DMS79 treated with DMSO at 0.1 percent for 48 hours (cell line): ENCODE measurements at regions not wholly inside any gene's neighbourhood (a gene's known extent, or its start where the extent isn't known, plus 50 kb on each side); places are given as distances from the start of the nearest gene placed in this dataset.

ENCODE experiments used
- DNase-seq: peaks from one replicate; lab custom pipeline; 2025; lab: John Stamatoyannopoulos, UW

DNA sequence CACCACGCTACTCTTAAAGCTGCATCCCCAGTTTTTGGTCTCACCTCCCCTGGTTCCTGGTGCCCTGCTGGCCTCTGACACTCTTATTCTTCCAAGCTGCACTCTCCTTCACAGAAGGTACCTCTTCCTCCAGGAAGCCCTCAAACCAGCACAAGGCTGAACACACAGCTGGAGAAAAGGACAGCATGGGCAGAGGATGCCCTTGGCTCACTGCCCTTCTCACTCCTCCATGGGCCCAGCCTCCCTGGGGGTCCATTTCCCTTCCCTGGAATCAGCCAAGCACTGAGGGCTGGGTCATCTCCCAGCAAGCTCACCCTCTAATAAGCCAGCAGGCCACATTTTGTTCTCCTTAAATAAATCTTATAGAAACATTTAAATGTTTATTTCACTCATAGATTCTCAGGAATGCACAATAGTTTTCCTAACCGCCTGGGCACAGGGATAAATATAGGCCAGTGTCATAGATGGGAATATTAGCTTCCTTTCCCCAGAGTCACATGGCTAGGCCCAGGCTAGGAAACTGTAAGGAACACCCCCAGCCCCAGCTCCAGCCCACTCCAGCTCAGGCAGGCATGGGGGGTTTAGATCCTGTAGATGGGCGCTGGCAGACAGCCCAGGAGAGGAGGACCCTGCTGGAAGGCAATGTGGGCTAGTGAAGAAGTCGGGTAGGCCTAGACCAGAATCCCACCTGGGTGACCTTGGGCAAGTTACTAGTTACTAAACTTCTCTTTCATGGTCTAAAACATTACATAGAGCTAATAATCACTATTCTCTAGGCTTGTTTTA is 51.5 kb downstream of the IRAG1 start:
- DNase-seq: no peak

DNA sequence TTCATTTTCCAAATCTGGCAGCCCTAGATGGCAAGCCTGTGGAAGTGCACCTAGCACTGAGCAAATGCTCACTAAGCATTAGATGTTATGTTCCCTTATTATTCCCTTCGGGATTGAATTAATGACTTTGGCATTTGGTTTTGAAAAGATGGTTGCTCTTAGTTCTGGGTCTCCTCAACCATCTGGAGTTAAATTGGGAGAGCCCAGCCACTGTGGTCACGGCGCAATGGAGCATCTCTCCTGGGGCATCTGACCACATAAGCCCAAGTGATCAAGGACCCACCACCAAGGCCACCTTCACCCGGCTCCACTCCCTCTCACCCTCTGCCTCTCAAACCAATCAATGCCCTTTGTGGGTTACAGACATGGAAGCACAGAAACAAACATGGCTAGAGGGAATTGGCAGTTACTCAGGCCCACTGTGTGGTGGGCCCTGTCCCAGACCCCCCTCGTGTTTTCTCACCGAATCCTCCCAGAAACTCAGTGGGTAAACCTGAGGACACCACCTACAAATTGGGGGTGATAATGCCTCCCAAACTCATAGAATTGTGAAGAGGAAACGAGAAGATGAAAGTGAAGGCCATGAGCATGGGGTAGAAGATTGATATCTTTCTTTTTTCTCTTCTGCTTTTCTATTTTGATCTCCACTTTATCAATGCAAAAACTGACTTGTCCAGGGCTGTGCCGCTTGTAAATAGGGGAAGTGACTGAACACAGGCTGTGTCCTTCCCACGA is 52.2 kb downstream of the IRAG1 start:
- no peak for DNase-seq

DNA sequence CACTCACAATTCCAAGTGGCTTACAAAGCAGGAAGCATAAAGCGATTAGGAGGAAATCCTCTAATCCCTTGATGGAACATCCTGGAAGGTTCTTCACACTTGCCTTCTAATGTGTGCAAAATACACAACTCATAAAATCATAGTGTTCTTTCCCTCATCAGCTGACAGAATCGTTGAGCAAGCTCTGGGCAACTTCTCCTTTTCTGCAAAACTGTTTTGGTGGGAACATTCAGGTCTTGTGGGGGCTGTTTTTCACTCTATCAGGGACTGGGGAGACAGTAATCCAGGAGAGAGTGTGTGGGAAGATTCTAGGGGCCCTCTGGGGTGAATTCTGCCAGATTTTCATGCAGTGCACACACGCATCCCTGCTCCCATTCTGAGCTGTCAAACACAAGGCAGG is 53.2 kb downstream of the IRAG1 start:
- no peak for DNase-seq

DNA sequence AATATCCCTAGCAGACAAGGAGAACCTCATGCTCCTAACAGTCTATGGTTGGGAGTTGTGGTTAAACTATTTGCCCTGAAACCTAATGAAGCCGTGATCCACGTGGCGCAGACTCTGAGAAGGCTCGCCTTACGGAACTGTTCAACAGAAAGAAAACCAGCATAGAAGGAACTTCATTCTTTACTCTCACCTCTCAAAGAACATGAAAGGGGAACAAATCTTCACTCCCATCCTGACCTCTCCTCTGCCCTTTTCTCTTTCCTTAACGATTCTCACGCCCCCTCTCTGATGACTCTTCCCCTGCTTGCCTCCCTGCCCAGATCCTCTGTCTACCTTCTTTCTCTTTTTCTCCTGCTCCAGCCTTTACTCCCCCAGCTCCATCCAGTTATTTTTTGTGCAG is 54.2 kb downstream of the IRAG1 start:
- no peak for DNase-seq

DNA sequence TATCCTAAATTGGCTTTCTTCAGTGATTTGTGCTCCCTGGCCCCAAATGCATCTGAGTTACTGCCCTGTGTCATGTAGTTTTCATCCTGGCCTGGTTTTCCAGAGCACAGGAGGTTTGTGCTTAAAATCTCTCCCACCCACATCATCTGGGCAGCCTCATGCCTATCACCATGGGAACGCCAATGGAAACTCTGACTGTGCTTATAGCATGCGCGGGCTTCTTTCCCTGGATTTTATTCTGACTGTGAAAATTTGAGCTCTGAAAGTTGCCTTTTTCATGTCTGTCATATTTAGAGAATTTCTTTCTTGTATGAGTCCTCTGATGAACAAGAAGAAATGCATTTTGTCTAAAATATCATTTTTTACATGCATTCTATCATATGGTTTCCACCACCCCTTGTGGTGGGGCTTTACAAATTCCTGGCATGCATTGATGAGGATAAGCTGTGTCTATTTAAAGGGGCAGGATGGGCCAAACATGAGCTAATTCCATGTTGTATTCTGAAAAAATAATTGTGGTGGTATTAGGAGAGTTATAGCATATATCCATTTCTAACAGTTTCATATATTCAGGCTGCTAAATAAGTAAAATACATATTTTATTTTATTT is 55.1 kb downstream of the IRAG1 start:
- DNase-seq: no peak

DNA sequence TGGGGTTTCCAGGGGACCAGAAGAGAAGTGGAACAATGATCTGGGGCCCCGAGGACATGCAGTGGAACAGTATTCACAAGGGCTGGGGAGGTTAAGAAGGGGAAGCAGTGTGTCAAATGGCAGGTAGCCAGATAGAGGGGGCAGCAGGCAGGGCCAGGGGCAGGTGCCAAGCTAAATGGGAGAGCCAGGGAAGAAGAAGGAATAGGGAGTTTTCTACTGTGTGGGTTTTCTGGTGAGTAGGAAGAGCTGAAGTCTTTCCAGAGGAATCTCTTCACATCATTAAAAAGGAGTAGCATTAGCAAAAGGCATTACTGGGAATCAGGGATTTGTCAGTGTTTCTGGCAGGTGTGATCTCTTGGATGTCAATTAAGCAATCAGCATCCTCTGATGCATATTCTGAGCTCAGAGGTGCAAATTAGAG is 55.8 kb downstream of the IRAG1 start:
- peak; percentile 35 for DNase-seq

DNA sequence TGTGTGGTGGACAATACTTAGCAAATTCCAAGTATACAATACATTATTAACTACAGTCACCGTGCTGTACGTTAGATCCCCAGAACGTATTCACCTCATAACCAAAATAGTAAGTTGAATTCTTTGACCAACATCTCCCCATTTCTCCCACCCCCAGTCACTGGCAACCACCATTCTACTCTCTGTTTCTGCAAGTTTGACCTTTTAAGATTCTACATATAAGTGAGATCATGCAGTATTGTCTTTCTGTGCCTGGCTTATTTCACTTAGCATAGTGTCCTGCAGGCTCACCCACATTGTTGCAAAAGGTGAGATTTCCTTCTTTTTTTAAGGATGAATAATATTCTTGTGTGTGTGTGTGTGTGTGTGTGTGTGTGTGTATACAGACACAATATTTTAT is 59.1 kb downstream of the IRAG1 start:
- no peak for DNase-seq

DNA sequence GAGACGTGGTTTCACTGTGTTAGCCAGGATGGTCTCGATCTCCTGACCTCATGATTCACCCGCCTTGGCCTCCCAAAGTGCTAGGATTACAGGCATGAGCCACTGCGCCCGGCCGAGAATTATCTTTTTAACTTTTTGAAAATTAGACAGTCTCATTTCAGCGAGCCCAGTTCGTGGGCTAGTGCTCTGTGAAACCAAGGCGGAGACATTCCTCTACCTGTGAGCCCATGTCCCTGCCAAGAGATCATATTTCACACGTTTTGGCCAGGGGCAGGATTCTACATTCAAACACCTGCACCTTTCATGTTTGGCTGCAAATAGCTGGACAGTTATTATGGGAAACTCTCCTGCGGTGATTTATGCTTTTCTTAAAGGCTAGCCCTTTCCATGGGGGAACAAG is 60.3 kb downstream of the IRAG1 start:
- DNase-seq: no peak

DNA sequence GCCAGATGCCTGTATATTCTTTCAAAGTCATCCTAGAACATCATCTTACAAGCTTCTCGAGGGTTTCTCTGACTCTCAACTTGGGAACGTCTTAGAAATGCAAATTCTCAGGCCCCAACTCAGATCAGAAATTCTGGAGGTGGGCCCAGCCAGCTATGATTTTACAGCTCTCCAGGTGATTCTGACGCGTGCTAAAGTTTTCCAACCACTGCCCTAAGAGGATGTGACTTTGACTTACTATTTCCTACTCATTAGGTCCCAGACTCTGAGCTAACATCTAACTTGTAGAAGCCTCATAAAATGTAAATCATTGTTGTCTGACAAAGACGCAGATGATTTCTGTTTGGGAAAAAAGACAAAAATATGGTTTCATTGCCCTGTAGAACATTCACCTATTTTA is 61.1 kb downstream of the IRAG1 start:
- DNase-seq: no peak

DNA sequence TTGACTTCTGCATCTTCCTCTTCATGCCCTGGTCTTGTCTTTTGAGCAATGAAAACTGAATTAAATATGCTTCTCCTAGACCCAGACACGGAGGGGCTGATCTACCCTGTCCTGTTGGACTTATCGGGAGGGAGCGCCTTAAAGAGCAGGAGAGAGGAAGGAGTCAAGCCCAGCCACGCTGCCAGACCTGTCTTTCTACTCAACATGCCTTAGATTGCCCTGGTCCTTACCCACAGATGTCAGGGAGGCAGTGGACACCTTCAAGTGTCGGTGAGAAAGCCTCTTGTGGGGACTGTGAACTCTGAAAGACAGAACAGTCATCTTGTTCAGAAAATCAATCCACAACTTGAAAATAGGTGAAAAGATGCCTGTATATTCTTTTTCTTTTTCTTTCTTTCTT is 61.8 kb downstream of the IRAG1 start:
- DNase-seq: no peak

DNA sequence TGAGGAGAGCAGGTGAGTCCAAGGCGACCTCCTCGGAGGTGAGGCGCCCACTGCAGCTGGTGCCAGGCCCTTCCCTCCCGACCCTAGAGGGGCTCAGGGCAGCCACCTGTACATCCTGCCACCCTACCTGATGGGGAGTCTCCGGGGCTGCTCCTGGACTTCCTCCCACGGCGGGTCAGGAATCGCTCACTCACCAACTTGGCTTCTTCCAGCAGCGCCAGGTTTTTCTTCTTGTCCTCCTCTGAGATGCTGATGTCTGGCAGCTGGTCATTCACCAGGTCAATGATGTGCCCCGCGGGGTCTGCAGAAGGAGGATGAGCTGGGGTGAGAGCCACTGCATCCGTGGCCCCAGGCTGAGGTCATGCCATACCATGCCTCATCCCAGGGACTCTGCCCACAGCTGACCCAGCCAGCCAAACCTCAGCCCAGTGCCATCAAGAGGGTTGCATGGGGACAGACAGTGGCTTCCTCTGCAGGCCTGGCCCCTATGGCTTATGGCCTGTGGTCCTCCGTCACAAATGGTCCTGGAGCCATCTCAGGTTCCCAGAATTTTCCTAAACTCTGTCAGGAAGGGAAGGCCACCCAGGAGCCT is 61.0 kb upstream of the LYVE1 start:
- DNase-seq: no peak

DNA sequence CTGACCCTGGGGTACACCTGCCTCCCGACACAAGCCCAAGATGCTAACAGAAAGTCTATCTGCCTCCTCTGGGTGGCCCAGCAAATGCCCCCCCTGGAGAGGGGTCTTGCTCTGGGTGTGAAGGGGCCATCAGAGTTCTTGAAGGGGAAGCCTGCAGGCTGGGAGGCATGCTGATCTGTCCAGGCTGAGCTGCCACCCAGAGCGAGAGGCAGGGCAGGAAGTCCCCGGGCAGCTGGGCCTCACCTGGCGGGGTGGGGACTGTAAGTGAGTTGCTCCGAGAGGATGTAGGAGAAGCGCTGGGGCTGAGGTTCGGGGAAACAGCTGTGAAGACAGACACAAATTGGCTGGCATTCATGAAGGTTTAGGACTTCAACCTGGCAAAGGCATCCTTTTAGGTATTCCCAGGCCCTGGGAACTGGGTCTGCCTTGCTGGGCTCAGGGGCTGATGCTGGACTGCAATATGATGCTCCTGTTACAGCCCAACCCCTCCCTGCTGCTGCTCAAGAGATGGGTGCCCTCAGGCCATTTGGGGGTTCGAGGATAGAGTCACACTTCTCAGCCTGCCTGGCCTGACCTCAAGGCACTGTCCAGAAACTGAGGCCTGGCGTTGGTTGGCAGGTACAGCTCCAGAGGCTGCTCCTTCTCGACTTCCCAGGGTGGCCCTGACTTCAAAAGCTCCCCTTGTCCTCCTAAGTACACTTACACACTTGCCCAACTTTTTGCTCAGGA is 60.2 kb upstream of the LYVE1 start:
- no peak for DNase-seq

DNA sequence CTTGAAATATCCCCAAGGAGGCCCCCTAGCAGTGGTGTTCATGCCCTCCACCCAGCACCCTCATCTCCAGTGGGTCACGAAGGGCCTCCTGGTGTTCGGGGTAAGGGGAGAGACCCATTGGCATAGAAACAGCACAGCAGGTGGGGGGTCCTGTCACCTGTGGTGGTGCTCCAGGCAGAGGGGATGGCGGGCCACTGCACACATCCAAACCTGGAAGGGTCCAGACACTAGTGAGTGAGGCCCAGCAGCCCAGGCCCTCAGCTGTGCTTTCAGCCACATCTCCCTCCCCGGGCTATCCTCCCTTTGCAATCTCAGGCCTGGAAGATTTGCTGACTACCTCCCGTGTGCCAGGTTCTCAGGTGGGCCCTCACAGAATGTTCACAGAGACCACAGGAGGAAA is 59.4 kb upstream of the LYVE1 start:
- DNase-seq: no peak

DNA sequence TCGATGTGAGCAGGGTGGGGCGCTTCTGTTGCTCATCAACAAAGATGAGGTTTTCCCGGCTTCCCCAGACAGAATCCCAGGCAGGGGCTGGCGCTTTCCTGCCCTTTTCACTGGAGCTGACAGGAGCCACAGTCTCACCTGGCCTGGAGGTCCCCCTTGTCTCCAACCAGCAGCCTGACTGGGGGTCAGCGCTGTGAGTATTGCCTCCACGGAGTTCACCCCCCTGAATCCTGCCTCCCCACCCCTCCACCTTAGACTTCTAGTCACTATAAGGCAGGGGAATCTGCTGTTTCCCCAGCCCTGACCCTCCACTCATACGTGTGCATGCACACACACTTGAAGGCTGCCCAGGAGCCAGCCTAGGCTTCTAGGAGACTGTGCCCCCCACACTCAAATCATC is 58.8 kb upstream of the LYVE1 start:
- DNase-seq: no peak

DNA sequence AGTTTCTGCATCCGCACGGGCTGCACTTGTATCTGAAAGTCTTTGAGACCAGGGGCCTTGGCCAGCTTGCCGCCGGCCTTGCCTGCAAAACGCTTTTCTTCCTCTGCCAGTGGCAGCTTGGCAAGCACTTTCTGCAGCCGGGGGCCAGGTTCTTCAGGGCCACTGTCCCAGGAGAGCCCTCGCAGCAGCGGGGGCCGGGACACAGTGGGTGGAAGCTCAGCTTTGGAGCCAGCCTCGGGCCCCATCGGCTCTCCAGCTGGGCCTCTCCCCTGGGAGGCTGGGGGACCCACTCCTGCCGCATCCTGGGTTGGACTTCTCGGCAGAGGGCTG is 57.5 kb upstream of the LYVE1 start:
- no peak for DNase-seq

DNA sequence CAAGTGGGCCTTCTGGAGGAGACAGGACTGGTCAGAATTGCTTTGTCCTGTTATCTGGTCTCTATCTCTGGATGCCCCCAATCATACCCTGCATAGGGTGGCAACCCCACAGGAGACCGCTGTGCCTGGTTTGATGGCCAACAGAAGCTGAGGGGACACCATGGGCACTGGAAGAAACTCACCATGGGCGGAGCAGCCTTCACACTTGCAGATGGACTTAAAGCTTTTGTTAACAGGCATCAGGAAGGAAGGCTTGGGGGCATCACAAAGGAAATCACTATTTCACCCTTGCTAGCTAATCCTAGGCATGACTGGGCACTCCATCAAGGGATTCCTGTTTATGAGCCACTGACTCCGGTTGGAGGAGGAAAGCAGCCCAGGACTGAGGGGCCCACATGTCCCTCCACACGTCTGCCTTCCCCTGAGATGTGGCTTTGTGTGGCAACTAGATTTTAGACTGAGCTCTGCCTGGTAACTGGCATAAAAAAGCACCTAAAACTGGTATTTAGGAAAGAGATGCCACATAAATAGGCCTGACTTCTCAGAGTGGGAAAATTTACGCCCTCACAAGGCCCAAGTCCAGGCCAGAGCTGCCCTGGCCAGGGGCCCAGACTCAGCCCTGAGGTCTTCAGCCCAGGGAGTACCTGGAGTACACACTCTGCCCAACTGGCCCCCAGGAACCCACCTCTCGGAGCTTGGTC is 57.0 kb upstream of the LYVE1 start:
- DNase-seq: no peak

DNA sequence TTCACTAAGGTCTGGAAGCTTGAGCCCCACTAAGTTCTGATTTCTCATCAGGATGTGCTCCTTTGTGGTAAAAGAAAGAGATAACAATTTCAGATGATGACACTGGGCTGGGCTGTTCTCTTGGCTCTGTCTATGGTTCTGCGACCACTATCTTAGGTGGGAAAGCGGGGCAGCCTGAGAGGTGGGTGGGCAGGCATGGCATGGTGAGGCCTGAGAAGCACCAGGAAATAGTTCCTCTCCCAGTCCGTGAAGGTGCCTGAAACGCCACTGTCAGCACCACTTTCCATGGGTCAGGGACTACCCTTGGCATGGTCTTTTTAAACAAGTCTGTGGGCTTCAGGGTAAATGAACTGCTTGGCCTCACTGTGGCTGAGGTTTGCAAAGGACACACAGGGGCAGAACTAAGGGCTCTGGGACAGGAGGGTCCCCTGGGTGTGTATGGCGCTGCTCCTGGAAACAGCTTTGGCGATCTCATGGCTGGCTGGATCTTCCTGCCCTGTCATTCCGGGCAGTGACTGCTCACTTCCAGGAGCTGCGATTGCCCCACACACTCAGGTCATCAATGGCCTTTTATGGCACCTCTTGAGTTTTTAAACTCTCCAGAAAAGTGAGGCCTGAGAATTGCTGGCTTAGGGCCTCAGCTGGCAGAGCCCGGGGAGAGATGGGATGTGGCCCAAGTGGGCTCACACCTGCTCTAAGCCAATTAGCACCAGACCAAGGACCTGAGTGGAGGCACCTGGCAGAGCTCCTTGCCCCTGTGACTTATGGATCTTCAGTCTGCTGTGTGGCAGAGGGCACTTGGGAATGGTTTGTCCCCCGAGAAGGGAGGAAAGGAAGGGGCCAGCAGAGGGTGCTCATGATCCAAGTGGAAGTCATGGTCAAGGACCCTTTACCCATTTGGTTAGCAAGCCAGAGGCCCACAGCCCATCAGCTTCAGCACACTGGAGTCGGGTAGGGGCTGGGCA is 55.6 kb upstream of the LYVE1 start:
- DNase-seq: peak; percentile 92

DNA sequence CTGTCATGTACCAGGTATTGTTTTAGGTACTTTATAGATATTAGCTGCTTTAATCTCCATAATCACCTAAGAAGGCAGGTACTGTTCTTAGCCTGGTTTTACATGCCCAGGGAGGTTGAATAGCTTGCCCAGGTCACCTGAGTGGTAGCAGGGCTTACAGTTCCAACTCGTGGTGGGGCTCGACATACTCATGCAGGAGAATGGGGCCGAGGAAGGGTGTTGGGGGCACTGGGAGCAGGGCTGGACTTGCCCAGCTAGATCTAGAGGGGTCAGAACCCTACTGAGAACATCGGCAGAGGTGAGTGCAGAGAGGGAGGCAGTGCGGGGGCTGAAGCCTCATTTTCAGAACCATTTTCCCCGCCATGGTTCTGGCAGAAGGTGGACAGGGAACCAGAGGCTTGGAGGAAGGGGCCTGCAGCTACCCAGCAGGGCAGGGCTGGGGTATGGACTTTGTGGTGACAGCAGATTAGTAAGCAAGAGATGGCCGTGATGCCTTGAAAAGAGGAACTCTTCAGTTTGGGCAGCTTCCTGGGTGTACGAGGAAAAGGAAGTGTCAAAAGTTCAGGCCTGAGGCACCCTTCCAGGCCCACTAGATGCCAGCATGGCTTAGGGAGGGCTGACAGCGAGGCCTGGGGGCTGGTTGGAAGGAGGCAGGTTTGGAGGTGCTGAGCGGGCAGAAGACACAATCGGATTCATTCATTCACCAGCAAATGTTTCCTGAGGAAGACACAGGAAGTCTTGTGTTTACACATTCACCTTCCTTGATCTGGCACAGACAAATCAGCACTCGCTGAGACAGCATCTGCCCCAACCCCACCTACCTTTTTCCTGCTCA is 54.7 kb upstream of the LYVE1 start:
- no peak for DNase-seq

DNA sequence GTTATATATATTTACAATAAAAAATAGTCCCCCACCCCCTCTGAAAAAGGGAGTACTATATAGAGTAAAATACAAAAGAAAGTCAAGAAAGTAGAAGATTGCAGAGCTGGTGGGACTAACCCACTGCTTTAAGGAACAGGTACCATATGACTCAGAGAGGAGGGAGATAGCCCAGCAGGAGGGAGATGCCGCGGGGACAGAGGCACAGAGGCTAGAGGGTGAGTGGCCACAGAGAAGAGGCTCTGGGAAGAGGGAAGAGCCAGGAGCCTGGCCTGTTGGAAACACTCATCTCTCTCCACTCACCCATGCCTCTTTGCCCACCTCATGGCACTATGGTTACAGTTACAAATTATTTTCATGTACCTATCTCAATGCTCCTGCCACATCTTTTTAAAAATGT is 53.6 kb upstream of the LYVE1 start:
- no peak for DNase-seq
